ENCODE measurements at regions not wholly inside any gene's neighbourhood (a gene's known extent, or its start where the extent isn't known, plus 50 kb on each side); places are given as distances from the start of the nearest gene placed in this dataset.
"Not testable (repeated sequence)": the region's sequence is repeated elsewhere in the genome, so short reads cannot be mapped to it uniquely, and the experiment has no call there.

DNA sequence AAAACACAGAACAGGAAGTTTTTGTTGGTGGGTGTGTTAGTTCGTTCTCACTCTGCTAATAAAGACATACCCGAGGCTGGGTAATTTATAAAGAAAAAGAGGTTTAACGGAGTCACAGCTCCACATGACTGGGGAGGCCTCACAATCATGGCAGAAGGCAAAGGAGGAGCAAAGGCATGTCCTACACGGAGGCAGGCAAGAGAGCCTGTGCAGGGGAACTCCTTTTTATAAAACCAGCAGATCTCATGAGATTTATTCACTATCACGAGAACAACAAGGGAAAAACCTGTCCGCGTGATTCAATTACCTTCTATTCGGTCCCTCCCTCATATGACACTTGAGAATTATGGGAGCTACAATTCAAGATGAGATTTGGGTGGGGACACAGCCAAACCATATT is 96.6 kb downstream of the TLR5 start:
- BruUV-seq (replicated peaks); H4K20me1 ChIP-seq (replicated peaks; ENCODE audit: control insufficient read depth, insufficient read depth, low read length); H3K4me2 ChIP-seq (ENCODE audit: insufficient read depth, low read length); H3K9ac ChIP-seq (ENCODE audit: insufficient read depth in 1 of 2, low read depth in 2 of 2, low read length in 2 of 2); FAIRE-seq; CTCF ChIA-PET (ENCODE audit: low intra/inter-chr PET ratio); H3K4me3 ChIP-seq; H3K9me3 ChIP-seq (replicated peaks; ENCODE audit: control insufficient read depth, insufficient read depth, low read depth, low read length); ATAC-seq; H3K36me3 ChIP-seq (ENCODE audit: control insufficient read depth, insufficient read depth, low read length); in situ Hi-C loops (cut with MboI); intact Hi-C loops (cut with micrococcal nuclease); H2AFZ ChIP-seq (ENCODE audit: low read depth, low read length); H3K27ac ChIP-seq (ENCODE audit: extremely low read depth, low read depth, low read length); H3K4me1 ChIP-seq (replicated peaks in 1 of 2; ENCODE audit: control insufficient read depth in 2 of 2, insufficient read depth in 2 of 2, low read length in 2 of 2); DNase-seq (ENCODE audit: extremely low read depth in 1 of 4, low spot score in 3 of 4); H3K9me1 ChIP-seq (ENCODE audit: control insufficient read depth, insufficient read depth, low read length); H3K79me2 ChIP-seq (ENCODE audit: control insufficient read depth, insufficient read depth, low read length): not testable (repeated sequence)
- H3K27me3 ChIP-seq (ENCODE audit: control insufficient read depth in 2 of 2, insufficient read depth in 2 of 2, low read length in 2 of 2): peaks cover 8 to 32% of the 10 kb centered on the region in 2 experiments; a peak in 3 of 5 replicates
- TF ChIP-seq ZNF431 (CRISPR knock-in tag; IDR thresholded peaks at IDR 0.05): peak; percentile 64; the same call in 1 of the 2 replicates
- POLR2A ChIA-PET: interaction anchor here (1.1 kb wide), 1 partner anchor 18 kb away, joined by 4 read pairs; no protein-coding TSS in a partner anchor
- under 1% methylated on average over 8 of the region's 8 CpGs for WGBS (ENCODE audit: insufficient coverage, low coverage, missing lambda C conversion rate)

DNA sequence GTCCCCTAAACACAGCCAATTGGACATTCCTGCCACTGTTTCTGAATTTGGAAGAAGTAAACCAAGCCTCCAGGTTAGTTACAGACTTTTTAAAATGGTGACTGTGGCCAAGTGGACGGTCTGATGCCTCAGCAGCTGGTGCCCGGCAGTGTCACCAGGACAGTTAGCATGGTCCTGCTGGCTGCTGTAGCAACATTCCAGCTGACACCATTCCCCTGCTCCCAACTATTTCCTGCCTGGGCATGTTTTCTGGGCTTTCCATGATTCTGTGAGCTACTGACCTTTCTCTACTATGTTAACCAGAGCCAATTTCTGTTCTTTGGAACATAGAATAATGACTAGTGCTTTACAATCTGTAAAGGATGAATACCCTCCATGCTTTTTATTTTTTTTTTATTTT is 95.0 kb downstream of the TLR5 start:
- Histone ChIP-seq H3K4me3 (no peak overlapping the region), H4K20me1 (replicated peaks; ENCODE audit: control insufficient read depth, insufficient read depth, low read length) (no peaks in the 10 kb centered on the region), H3K27ac (ENCODE audit: extremely low read depth, low read depth, low read length) (no peak overlapping the region), H3K9me3 (replicated peaks; ENCODE audit: control insufficient read depth, insufficient read depth, low read depth, low read length) (no peaks in the 10 kb centered on the region), H3K9ac (ENCODE audit: insufficient read depth in 1 of 2, low read depth in 2 of 2, low read length in 2 of 2) (no peak overlapping the region), H3K79me2 (ENCODE audit: control insufficient read depth, insufficient read depth, low read length) (no peaks in the 10 kb centered on the region), H3K36me3 (ENCODE audit: control insufficient read depth, insufficient read depth, low read length) (no peaks in the 10 kb centered on the region), H3K9me1 (ENCODE audit: control insufficient read depth, insufficient read depth, low read length) (no peaks in the 10 kb centered on the region), H3K27me3 (ENCODE audit: control insufficient read depth in 2 of 2, insufficient read depth in 2 of 2, low read length in 2 of 2) (peaks cover 9 to 44% of the 10 kb centered on the region in 2 experiments; a peak in 3 of 5 replicates), H3K4me2 (ENCODE audit: insufficient read depth, low read length) (no peak overlapping the region), H2AFZ (ENCODE audit: low read depth, low read length) (no peak overlapping the region), H3K4me1 (replicated peaks in 1 of 2; ENCODE audit: control insufficient read depth in 2 of 2, insufficient read depth in 2 of 2, low read length in 2 of 2) (no peaks in the 10 kb centered on the region)
- BruUV-seq (replicated peaks): no TSS peak
- no peak for ATAC-seq
- ChIA-PET CTCF (ENCODE audit: low intra/inter-chr PET ratio) (no interaction called here), POLR2A (interaction anchor here (0.7 kb wide), 1 partner anchor 41 kb away, joined by 4 read pairs; no protein-coding TSS in a partner anchor)
- FAIRE-seq: no peak
- 0% methylated on average over 2 of the region's 2 CpGs for WGBS (ENCODE audit: insufficient coverage, low coverage, missing lambda C conversion rate)
- intact Hi-C loops (cut with micrococcal nuclease): no loop called here
- in situ Hi-C loops (cut with MboI): no loop called here
- DNase-seq (ENCODE audit: extremely low read depth in 1 of 4, low spot score in 3 of 4): no peak
- TF ChIP-seq CHD2 (IDR thresholded peaks at IDR 0.05; ENCODE audit: low read depth, low read length) (no peak), U2AF2 (optimal IDR thresholded peaks at IDR 0.05; ENCODE audit: low read depth, low read length) (no peak), ZFX (CRISPR knock-in tag; IDR thresholded peaks at IDR 0.05) (no peak), TSC22D4 (tag; IDR thresholded peaks at IDR 0.05) (no peak), BRD9 (IDR thresholded peaks at IDR 0.05; ENCODE audit: low read depth, partially characterized antibody) (no peak), PURB (CRISPR knock-in tag; IDR thresholded peaks at IDR 0.05; ENCODE audit: low read depth) (no peak), NCOA4 (IDR thresholded peaks at IDR 0.05; ENCODE audit: partially characterized antibody) (no peak), ZNF263 (CRISPR knock-in tag; IDR thresholded peaks at IDR 0.05; ENCODE audit: borderline replicate concordance) (no peak), CREBBP (IDR thresholded peaks at IDR 0.05; ENCODE audit: low read depth, low read length) (no peak), ZNF57 (CRISPR knock-in tag; IDR thresholded peaks at IDR 0.05) (no peak)
- TF ChIP-seq, protein P1, sequence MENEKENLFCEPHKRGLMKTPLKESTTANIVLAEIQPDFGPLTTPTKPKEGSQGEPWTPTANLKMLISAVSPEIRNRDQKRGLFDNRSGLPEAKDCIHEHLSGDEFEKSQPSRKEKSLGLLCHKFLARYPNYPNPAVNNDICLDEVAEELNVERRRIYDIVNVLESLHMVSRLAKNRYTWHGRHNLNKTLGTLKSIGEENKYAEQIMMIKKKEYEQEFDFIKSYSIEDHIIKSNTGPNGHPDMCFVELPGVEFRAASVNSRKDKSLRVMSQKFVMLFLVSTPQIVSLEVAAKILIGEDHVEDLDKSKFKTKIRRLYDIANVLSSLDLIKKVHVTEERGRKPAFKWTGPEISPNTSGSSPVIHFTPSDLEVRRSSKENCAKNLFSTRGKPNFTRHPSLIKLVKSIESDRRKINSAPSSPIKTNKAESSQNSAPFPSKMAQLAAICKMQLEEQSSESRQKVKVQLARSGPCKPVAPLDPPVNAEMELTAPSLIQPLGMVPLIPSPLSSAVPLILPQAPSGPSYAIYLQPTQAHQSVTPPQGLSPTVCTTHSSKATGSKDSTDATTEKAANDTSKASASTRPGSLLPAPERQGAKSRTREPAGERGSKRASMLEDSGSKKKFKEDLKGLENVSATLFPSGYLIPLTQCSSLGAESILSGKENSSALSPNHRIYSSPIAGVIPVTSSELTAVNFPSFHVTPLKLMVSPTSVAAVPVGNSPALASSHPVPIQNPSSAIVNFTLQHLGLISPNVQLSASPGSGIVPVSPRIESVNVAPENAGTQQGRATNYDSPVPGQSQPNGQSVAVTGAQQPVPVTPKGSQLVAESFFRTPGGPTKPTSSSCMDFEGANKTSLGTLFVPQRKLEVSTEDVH (IDR thresholded peaks at IDR 0.05; ENCODE audit: low read depth, partially characterized antibody): no peak
